Heart left ventricle (tissue), 13 donors: ENCODE measurements at regions not wholly inside any gene's neighbourhood (a gene's known extent, or its start where the extent isn't known, plus 50 kb on each side); places are given as distances from the start of the nearest gene placed in this dataset.

Source experiments
- CTCF ChIP-seq, 12 donors: fragments of 200-600 bp; sonication (generic) in 4 of 12; IDR thresholded peaks; one replicate each; pipeline versions ENCODE4 v1.5.0 to v1.8.0; 2018 to 2022; ENCODE audit warnings: antibody characterized with exemption in 12 of 12, mild to moderate bottlenecking in 5 of 12
- POLR2A ChIP-seq, 2 donors: fragments of 450-650 bp; IDR thresholded peaks; one replicate each; pipeline ENCODE4 v1.6.1; 2017; ENCODE audit warnings: antibody characterized with exemption in 2 of 2, mild to moderate bottlenecking in 2 of 2, moderate library complexity in 2 of 2
- donor health status: ischemic (EF 13 %, LVEDD 7.1; RV severe dilation, severe dysfunction).
- donor health status: DM: no; HTN: yes; CAD: no.
- donor health status: DM: no; HTN: no; CAD: no.
- donor health status: ischemic (EF 25% LVEDD 6.9; RV normal size, moderate dysfunction).
- donor health status: ischemic (EF 25% LVEDD 5.7; RV mildly dilated, moderate dysfunction).
- donor health status: ischemic (EF 35%, LVEDD 5.7; RV mildly dilated, moderate dysfunction).
- donor health status: nonischemic (EF 11% LVEDD 7.7; RV severe dilation, severe dysfunction).
- donor health status: DM: yes; HTN: yes; CAD: no.
- donor health status: PGD.
- donor health status: ischemic (EF 29% LVEDD 5.4; RV normal size, mild dysfunction).
- donor health status: nonischemic (EF 23%, LVEDD 6.1; RV moderate dilation, normal function).

- TF ChIP-seq CTCF (IDR thresholded peaks at IDR 0.05): no peak
- TF ChIP-seq POLR2A (IDR thresholded peaks at IDR 0.05): no peak
Measured at GRCh38 chr1:239011382-239011781, 375.0 kb upstream of the CHRM3 start.
